ENCODE measurements at regions not wholly inside any gene's neighbourhood (a gene's known extent, or its start where the extent isn't known, plus 50 kb on each side); places are given as distances from the start of the nearest gene placed in this dataset.

DNA sequence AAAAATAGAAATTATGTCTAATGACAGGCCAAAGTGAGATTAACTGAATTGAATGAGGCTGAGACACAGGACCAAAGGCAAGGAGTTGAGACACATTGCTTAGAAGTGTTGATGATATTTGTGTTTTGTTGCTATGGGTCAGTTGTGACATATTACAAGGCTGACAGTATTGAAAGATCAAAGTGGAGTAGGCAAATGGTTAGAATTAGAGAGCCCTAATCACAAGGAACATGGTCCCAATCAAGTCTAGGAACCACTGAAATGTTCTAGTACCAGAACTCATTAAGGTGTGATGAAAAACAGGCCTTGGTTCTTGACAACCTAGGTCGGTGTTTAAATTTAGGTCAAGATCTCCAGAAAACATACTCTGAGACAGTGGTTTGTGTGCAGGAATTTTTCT lies 896.3 kb upstream of the HS3ST1 start:
- DNase-seq (ENCODE audit: low read depth), result no peak

DNA sequence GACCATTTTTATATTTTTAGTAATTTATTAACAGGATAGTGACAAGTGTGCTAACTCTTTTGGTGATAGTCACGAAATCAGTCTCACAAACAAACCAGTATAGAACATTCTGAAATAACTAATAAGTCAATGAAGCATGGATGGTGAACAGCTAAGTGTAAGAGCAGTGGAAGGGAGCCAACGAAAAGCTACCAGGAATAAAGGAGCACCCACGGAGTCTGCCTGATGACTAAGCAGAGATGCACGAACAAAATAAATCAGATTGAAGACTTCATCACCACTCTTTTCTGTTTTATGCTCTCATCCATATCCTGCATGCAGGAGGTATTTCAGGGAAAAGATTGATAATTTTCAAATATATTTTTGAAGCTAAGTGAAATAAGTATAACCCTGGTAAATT lies 891.1 kb upstream of the HS3ST1 start:
- DNase-seq (ENCODE audit: low read depth), result no peak

DNA sequence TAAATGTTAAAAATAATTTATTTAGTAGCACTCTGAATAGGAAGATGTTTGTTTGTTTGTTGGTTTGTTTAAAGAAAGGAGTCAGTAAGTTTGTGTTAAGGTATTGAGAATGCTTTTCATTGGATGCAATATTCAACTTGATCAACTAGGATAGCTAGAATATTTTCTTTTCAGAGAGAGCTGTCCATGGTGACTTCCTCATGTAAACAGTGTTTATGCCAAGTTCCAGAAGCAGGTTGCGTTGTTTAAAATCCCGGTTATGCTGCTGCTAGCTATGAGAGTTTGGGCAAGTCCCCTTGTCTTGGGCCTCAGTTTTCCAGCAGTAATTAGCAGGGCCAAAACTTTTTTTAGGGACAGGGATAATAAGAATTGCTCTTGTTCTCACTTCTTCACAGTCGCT lies 876.2 kb upstream of the HS3ST1 start:
- DNase-seq (ENCODE audit: low read depth), result no peak

DNA sequence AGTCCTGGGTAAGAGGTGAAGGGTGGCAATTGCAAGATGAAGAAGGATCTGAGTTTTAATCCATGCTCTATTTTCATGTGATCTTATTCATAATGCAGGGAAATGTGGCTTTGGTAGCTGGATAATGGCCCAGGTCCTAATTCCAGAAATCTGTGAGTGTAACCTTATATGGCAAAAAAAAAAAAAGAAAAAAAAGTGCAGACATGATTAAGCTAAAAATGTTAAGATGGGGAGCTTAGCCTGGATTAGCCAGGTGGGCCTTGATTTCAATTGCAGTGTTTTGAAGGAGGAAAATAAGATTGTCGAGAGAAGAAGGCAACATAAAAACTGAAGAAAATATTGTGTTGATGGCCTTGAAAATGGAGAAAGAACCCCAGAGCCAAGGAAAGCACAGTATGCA lies 867.7 kb upstream of the HS3ST1 start:
- DNase-seq (ENCODE audit: low read depth), result no peak

GRCh38 chr4:12293906-12294525 lies 865.3 kb upstream of the HS3ST1 start:
- DNase-seq (ENCODE audit: low read depth), result no peak

DNA sequence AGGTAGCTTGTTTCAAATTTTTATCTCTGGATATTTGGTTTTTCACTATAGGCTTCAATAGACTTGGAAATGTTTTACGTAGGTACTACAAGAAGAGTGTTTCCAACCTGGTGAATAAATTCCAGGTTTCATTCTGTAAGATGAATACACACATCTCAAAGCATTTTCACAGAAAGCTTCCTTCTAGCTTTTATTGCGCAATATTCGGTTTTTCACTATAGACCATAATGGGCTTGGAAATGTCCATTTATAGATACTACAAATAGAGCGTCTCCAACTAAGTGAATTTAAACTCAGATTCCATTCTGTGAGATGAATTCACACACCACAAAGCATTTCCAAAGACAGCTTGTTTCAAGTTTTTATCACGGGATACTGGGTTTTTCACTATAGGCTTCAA lies 857.7 kb upstream of the HS3ST1 start:
- DNase-seq (ENCODE audit: low read depth), result no peak

GRCh38 chr4:12270546-12270945 lies 841.9 kb upstream of the HS3ST1 start:
- no peak for DNase-seq (ENCODE audit: low read depth)

DNA sequence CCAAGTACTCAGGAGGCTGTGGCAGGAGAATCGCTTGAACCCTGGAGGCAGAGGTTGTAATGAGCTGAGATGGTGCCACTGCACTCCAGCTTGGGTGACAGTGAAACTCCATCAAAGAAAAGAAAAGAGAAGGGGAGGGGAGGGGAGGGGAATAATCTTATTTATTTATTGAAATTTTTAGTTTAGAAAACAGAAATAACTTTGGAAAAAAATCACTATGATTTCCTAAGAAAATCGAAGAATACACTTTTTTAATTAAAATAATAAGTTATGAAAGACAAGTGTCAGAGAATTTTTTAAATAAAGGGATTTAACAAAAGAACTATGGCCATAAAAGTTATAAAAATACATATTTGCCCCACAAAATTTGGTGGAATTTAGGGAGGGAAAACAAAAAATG lies 836.9 kb upstream of the HS3ST1 start:
- no peak for DNase-seq (ENCODE audit: low read depth)

- DNase-seq (ENCODE audit: low read depth), result no peak
Observed at GRCh38 chr4:12260453-12260852, 831.8 kb upstream of the HS3ST1 start.

DNA sequence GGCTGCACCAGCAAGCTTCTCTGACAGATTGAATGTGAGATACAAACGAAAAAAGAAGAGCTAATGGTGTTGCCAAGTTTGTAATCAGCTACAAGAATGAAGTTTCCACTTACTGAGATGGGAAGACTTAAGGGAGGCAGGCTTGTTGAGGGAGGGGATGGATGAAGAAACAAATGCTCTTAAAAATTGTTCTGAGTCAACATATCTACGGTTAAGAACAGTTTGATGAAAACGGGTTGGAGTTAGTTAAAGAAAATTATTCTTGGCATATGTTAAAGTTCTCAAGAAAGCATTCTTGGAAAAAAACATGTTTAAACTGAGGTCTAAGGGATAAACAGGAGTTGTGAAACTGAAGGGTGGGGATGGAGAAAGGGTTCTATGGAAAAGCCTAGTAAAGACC lies 816.3 kb upstream of the HS3ST1 start:
- DNase-seq (ENCODE audit: low read depth), result no peak

GRCh38 chr4:12242354-12242753 lies 813.7 kb upstream of the HS3ST1 start:
- DNase-seq (ENCODE audit: low read depth), result no peak

DNA sequence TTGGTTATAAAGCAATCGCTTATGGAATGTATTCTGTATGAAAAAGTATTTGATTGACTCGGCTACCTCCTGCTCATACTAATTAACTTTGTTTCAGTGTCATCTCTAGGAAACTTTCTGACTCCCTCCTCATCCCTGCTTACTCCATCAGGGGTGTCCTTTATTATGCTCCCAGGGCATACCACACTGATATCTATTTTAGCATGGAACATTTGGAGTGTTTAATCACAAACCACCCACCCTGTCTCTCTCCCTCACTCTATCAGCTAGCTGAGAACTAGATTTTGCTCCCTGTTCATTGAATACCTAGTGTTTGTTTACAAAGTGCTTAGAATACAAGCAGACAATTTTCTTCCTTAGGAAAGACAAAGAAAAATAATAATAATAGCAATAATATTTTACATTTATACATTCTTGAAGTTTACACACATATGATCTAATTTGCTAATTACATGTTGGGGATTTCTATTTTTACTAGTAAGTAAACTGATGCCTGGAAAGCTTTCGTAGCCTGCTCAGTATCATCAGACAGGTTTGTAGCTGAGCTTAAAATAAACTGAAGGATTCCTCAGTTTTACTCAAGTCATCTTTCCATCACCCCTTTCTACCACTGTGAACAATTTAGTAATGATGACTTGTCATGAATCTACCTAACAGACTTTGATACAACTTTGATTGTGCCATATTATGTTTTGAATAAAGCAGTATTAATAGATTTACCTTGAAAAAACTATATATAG lies 811.4 kb upstream of the HS3ST1 start:
- no peak for DNase-seq (ENCODE audit: low read depth)

- DNase-seq (ENCODE audit: low read depth), result no peak
Observed at GRCh38 chr4:12231098-12231497, 802.4 kb upstream of the HS3ST1 start.

- no peak for DNase-seq (ENCODE audit: low read depth)
Observed at GRCh38 chr4:12221031-12221430, 792.3 kb upstream of the HS3ST1 start.

DNA sequence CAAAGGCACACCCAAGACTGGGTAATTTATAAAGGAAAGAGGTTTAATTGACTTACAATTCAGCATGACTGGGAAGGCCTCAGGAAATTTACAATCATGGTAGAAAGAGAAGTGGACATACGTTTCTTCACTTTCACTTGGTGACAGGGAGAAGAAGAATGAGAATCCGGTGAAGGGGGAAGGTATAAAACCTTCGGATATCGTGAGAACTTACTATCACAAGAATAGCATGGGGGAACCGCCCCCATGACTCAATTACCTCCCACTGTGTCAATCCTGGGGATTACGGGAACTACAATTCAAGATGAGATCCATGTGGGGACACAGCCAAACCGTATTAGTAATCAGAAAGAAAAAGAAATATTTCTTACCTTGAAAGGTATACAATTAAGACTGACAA lies 782.9 kb upstream of the HS3ST1 start:
- DNase-seq (ENCODE audit: low read depth), result no peak

- no peak for DNase-seq (ENCODE audit: low read depth)
Observed at GRCh38 chr4:12207396-12207795, 778.7 kb upstream of the HS3ST1 start.

DNA sequence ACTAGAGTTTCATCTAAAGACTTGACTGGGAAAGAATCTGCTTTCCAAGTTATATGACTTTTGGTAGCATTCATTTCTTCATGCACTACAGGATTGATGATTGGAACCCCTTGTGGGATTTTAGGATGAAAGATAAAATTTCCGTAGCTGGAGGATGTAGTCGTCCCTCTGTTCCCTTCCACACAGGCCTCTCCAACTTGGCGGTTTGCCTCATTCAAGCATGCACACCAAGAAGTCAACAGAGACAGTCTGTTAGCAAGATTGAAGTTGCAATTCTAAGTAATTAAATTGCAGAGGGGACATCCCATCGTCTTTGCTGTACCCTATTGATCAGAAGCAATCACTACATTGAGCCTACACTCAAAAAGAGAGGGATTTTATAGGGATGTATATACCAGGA lies 777.4 kb upstream of the HS3ST1 start:
- DNase-seq (ENCODE audit: low read depth), result no peak

- no peak for DNase-seq (ENCODE audit: low read depth)
Observed at GRCh38 chr4:12203945-12204344, 775.3 kb upstream of the HS3ST1 start.

- no peak for DNase-seq (ENCODE audit: low read depth)
Observed at GRCh38 chr4:12200226-12200625, 771.5 kb upstream of the HS3ST1 start.

GRCh38 chr4:12186526-12186925 lies 757.8 kb upstream of the HS3ST1 start:
- no peak for DNase-seq (ENCODE audit: low read depth)

DNA sequence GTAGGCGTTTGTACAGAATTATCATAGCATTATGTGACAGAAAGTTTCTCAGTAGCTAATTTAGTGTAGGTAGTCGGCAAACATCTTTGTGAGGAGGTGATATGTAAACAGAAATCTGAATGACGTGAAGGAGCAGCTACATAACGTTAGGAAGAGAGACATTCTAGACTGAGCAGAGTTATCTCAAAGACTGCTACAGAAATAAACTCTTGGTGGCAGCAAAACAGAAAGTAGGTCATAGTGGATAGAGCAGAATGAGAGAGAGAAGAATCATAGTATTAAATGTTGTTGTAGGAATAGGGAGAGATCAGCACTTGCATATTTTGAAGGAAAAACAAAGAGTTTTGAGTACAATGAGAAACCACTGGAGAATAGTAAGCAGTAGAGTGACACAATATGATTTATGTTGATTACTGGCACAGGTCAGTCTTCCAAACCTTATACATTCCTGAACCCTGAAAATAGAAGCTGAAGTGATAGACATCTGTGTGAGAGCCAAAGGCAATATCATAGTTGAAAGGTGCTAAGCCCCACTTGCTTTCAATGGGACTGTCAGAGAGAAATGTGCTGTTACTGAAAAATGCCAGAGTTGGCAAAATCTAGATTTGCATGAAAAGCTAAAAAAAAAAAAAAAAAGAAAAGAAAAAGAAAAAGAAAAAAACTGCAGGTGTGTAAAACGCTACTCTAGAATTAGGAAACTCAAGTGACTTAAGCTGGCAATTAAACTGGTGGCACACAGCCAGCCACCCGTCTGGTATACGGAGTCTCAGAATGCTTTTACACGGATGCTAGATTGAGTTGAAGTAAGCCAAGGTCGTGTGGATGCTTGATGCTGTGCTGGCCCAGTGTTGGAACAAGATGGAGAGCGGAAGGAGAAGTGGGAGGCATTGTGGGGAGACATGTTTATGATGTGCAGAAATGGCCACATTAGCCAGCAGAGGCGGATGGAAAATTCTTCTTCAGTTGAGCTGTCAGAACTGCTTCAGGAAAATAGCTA lies 750.2 kb upstream of the HS3ST1 start:
- DNase-seq (ENCODE audit: low read depth), result no peak

- no peak for DNase-seq (ENCODE audit: low read depth)
Observed at GRCh38 chr4:12177416-12177815, 748.7 kb upstream of the HS3ST1 start.

- DNase-seq (ENCODE audit: low read depth), result no peak
Observed at GRCh38 chr4:12173496-12173895, 744.8 kb upstream of the HS3ST1 start.
